CD4-positive, alpha-beta memory T cell (primary cell): ENCODE measurements at regions not wholly inside any gene's neighbourhood (a gene's known extent, or its start where the extent isn't known, plus 50 kb on each side); places are given as distances from the start of the nearest gene placed in this dataset.

Source experiments
- CTCF ChIA-PET: fragments of 350-600 bp; sonication (Branson Sonifier 250); formaldehyde crosslinking; loops from one replicate; lab custom pipeline; 2021; ENCODE audit warnings: inconsistent platforms; ENCODE audit not compliant: partially characterized antibody; lab: Charles Lee
- POLR2A ChIA-PET: fragments of 350-600 bp; sonication (Branson Sonifier 250); formaldehyde crosslinking; loops from one replicate; lab custom pipeline; 2021; ENCODE audit not compliant: partially characterized antibody; lab: Charles Lee
- DNase-seq, 5 donors: peaks; one replicate each; pipeline versions ENCODE4 v3.0.0 to v3.0.0-alpha.2; 2020 to 2022; ENCODE audit warnings: mixed read lengths in 1 of 5
- H3K27ac ChIP-seq: one replicate; pipeline ENCODE4 v1.7.0; 2013; ENCODE audit warnings: low read depth, low read length
- H3K27me3 ChIP-seq: 2 replicates; pipeline ENCODE4 v1.7.0; 2013; ENCODE audit warnings: mild to moderate bottlenecking, low read length, moderate library complexity; ENCODE audit not compliant: insufficient read depth
- H3K36me3 ChIP-seq: 2 replicates; pipeline ENCODE4 v1.7.0; 2013; ENCODE audit warnings: mild to moderate bottlenecking, low read length, moderate library complexity; ENCODE audit not compliant: insufficient read depth
- H3K4me1 ChIP-seq: 2 replicates; pipeline ENCODE4 v1.7.0; 2013; ENCODE audit warnings: mild to moderate bottlenecking, low read length, moderate library complexity; ENCODE audit not compliant: insufficient read depth
- H3K4me3 ChIP-seq, 2 donors: one replicate each; pipeline ENCODE4 v1.7.0; 2013; ENCODE audit warnings: low read length in 2 of 2, mild to moderate bottlenecking in 1 of 2
- H3K9me3 ChIP-seq, 2 donors: one replicate each; pipeline ENCODE4 v1.7.0; 2013; ENCODE audit warnings: low read length in 2 of 2, control low read depth in 1 of 2; ENCODE audit not compliant: control insufficient read depth in 1 of 2
- H3K27ac Mint-ChIP-seq, 7 donors: one replicate each; pipeline ENCODE4 v1.8.0; 2020 to 2021; ENCODE audit warnings: mixed read lengths in 7 of 7, mild to moderate bottlenecking in 6 of 7, inconsistent platforms in 3 of 7, moderate library complexity in 3 of 7
- H3K27me3 Mint-ChIP-seq, 2 donors: one replicate each; pipeline ENCODE4 v1.8.0; 2020 to 2021; ENCODE audit warnings: mixed read lengths in 2 of 2
- H3K36me3 Mint-ChIP-seq, 2 donors: one replicate each; pipeline ENCODE4 v1.8.0; 2020 to 2021; ENCODE audit warnings: mixed read lengths in 2 of 2, inconsistent platforms in 1 of 2, mild to moderate bottlenecking in 1 of 2
- H3K4me1 Mint-ChIP-seq, 4 donors: one replicate each; pipeline ENCODE4 v1.8.0; 2020 to 2021; ENCODE audit warnings: mixed read lengths in 4 of 4, mild to moderate bottlenecking in 1 of 4
- H3K4me3 Mint-ChIP-seq, 8 donors: one replicate each; pipeline ENCODE4 v1.8.0; 2020 to 2021; ENCODE audit warnings: mixed read lengths in 8 of 8, mild to moderate bottlenecking in 7 of 8, moderate library complexity in 6 of 8, inconsistent platforms in 3 of 8
- H3K9me3 Mint-ChIP-seq, 8 donors: one replicate each; pipeline ENCODE4 v1.8.0; 2020 to 2021; ENCODE audit warnings: mixed read lengths in 8 of 8, mild to moderate bottlenecking in 5 of 8, inconsistent platforms in 3 of 8, moderate library complexity in 1 of 8
- intact Hi-C: fragments of 100-400 bp; cut with micrococcal nuclease; formaldehyde crosslinking; loops from one replicate; pipeline ENCODE4 v1.15.1; 2023

DNA sequence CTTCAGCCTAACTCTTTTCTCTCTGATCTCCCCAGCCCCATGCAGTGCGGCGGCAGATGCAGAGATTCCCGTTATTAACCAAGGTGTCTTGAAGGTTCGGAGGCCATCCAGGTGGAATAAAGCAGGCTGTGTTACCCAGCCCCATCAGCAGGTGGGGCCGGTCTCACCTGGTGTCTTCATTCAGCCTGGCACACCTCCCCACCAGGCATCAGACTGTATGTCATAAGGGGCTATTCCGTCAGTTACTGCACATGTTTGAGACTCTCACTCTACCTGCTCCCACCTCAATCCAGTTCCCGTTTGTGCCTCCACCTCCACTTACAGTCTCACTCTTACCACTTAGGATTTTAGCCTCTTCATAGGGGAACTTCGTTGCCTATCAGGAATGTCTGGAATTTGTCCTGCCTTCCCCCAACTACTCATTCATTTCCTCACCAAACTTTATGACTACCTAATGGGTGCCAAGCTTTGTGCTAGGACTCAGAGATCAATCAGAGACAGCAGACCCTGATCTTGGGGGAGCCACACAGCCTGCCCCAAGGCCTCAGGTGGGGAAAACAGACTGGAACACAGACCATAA lies 170.2 kb downstream of the PLPP3 start:
- Mint-ChIP-seq H3K4me3 (no peak overlapping the region), H3K36me3 (no peaks in the 10 kb centered on the region), H3K27ac (no peak overlapping the region), H3K4me1 (no peaks in the 10 kb centered on the region), H3K27me3 (no peaks in the 10 kb centered on the region), H3K9me3 (peaks cover 0 to 7% (median 0%) of the 10 kb centered on the region in 8 donors)
- DNase-seq: no peak
- intact Hi-C loops: no loop called here
- POLR2A ChIA-PET: no interaction called here
- no peaks in the 10 kb centered on the region for H3K9me3 ChIP-seq
- no peak overlapping the region for H3K27ac ChIP-seq
- CTCF ChIA-PET: no interaction called here
- H3K27me3 ChIP-seq: no peaks in the 10 kb centered on the region
- no peak overlapping the region for H3K4me3 ChIP-seq
- H3K36me3 ChIP-seq: no peaks in the 10 kb centered on the region
- no peaks in the 10 kb centered on the region for H3K4me1 ChIP-seq

DNA sequence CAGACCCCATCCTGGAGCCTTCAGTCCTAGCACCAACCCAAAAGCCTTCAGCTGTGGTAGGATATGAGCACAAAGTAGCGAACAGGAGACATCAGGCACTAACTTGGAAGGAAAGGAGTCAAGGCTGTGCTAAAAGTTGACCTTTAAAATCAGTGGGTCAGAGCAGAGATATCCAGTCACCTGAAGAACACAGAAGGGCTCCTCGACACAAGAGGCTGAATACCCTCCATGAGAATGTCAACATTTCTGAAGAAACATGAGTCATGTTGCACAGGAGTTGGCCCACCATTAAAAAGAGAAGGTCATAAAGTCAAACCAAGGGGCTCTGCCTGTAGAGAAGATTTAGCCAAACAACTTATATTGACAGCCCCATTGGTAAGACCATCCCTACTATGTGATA lies 172.5 kb downstream of the PLPP3 start:
- H3K27me3 Mint-ChIP-seq: peaks cover 0 to 2% of the 10 kb centered on the region in 2 donors
- Histone ChIP-seq H3K36me3 (no peaks in the 10 kb centered on the region), H3K4me3 (no peak overlapping the region), H3K4me1 (no peaks in the 10 kb centered on the region), H3K27ac (no peak overlapping the region), H3K27me3 (no peaks in the 10 kb centered on the region), H3K9me3 (no peaks in the 10 kb centered on the region)
- peaks cover 0 to 9% (median 0%) of the 10 kb centered on the region in 8 donors for H3K9me3 Mint-ChIP-seq
- ChIA-PET CTCF (no interaction called here), POLR2A (no interaction called here)
- no peaks in the 10 kb centered on the region for H3K4me1 Mint-ChIP-seq
- H3K36me3 Mint-ChIP-seq: no peaks in the 10 kb centered on the region
- no peak for DNase-seq
- no peak overlapping the region for H3K27ac Mint-ChIP-seq
- H3K4me3 Mint-ChIP-seq: no peak overlapping the region
- intact Hi-C loops: no loop called here

DNA sequence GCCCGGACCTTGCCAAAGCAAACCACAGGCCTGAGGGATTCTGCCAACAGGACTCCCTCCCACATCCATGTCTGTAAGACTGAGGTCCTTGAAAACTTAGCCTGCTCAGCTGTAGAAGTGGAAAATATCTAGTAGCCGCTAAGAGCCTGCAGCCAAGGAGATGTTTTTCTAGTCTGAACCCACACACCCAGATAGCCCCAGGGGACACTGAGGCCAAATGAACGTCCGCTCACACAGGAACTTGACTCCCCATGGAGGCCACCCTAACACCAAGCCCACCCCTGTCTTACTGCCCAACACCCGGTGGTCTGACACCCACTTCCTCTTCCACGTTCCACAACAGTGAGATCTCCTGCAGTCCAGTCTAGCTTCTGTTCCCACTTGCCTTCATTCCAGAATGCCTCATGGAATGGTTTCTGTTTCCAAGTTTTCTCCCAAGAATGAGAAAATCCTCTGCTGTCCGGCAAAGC lies 174.8 kb downstream of the PLPP3 start:
- CTCF ChIA-PET: no interaction called here
- H3K36me3 ChIP-seq: no peaks in the 10 kb centered on the region
- Mint-ChIP-seq H3K4me1 (no peaks in the 10 kb centered on the region), H3K4me3 (no peak overlapping the region), H3K36me3 (no peaks in the 10 kb centered on the region), H3K9me3 (peaks cover 0 to 9% (median 0%) of the 10 kb centered on the region in 8 donors), H3K27ac (no peak overlapping the region), H3K27me3 (peaks cover 0 to 2% of the 10 kb centered on the region in 2 donors)
- H3K9me3 ChIP-seq: no peaks in the 10 kb centered on the region
- POLR2A ChIA-PET: no interaction called here
- no peaks in the 10 kb centered on the region for H3K27me3 ChIP-seq
- no peak for DNase-seq
- no peak overlapping the region for H3K27ac ChIP-seq
- no peaks in the 10 kb centered on the region for H3K4me1 ChIP-seq
- intact Hi-C loops: no loop called here
- no peak overlapping the region for H3K4me3 ChIP-seq

DNA sequence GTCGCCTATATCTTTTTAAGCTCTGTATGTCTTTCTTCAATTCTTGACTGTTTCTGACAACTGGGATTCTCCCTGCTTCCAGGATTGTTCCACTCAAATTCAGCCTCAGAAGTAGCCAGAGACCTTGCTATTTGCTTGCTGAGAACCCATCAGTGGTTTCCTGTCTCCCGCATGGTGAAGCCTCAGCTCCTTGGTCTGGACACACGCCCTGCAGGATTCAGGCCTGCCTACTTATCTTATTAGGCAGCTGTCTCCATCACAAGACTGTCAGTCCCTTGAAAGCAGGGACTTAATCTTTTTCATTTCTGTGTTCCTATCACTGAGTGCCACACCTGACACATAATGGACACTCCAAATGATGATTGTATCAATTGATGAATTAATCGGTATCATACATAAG lies 175.3 kb downstream of the PLPP3 start:
- Mint-ChIP-seq H3K27ac (no peak overlapping the region), H3K27me3 (peaks cover 0 to 2% of the 10 kb centered on the region in 2 donors), H3K4me3 (no peak overlapping the region), H3K36me3 (no peaks in the 10 kb centered on the region), H3K4me1 (no peaks in the 10 kb centered on the region), H3K9me3 (peaks cover 0 to 9% (median 0%) of the 10 kb centered on the region in 8 donors)
- H3K4me3 ChIP-seq: no peak overlapping the region
- H3K9me3 ChIP-seq: no peaks in the 10 kb centered on the region
- no peaks in the 10 kb centered on the region for H3K4me1 ChIP-seq
- no peak for DNase-seq
- intact Hi-C loops: no loop called here
- CTCF ChIA-PET: no interaction called here
- POLR2A ChIA-PET: no interaction called here
- no peaks in the 10 kb centered on the region for H3K36me3 ChIP-seq
- no peak overlapping the region for H3K27ac ChIP-seq
- H3K27me3 ChIP-seq: no peaks in the 10 kb centered on the region

DNA sequence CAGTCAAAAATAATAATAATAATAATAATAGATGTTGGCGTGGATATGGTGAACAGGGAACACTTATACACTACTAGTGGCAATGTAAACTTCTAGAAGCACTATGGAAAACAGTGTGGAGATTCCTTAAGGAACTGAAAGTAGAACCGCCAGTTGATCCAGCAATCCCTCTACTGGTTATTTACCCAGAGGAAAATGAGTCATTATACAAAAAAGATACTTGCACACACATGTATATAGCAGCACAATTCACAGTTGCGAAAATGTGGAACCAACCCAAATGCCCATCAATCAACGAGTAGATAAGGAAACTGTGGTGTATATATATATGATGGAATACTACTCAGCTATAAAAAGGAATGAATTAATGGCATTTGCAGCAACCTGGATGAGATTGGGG lies 176.0 kb downstream of the PLPP3 start:
- CTCF ChIA-PET: no interaction called here
- no peaks in the 10 kb centered on the region for H3K4me1 Mint-ChIP-seq
- no peaks in the 10 kb centered on the region for H3K36me3 Mint-ChIP-seq

DNA sequence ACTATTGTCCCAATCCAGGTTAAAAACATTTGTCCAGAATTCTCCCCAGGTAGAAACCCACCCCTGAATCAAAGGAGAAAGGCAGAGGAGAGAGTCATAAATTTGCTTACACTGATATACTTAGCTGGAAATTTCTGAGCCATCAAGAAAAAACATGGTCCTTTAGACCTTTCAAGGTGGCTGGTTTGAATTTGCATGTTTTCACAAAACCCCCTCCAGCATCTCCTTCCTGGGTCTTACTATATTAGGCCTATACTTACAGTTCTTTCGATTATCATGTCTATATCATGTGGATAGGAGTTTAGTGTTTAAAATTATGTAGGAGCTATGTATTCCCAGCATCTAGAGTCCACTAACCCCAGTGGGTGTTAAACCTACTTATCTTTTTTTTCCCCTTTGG lies 178.2 kb downstream of the PLPP3 start:
- DNase-seq: no peak
- POLR2A ChIA-PET: no interaction called here
- intact Hi-C loops: no loop called here
- CTCF ChIA-PET: no interaction called here
- H3K9me3 ChIP-seq: no peaks in the 10 kb centered on the region
- no peak overlapping the region for H3K4me3 Mint-ChIP-seq
- H3K27me3 Mint-ChIP-seq: peaks cover 0 to 2% of the 10 kb centered on the region in 2 donors
- H3K27me3 ChIP-seq: no peaks in the 10 kb centered on the region
- no peaks in the 10 kb centered on the region for H3K36me3 Mint-ChIP-seq
- no peak overlapping the region for H3K27ac Mint-ChIP-seq
- H3K4me1 Mint-ChIP-seq: no peaks in the 10 kb centered on the region
- H3K36me3 ChIP-seq: no peaks in the 10 kb centered on the region
- H3K4me3 ChIP-seq: no peak overlapping the region
- no peaks in the 10 kb centered on the region for H3K4me1 ChIP-seq
- no peak overlapping the region for H3K27ac ChIP-seq
- peaks cover 0 to 6% (median 2%) of the 10 kb centered on the region in 8 donors for H3K9me3 Mint-ChIP-seq

More for the DNA sequence above, 176.0 kb downstream of the PLPP3 start:
- Histone ChIP-seq H3K27me3 (no peaks in the 10 kb centered on the region), H3K27ac (no peak overlapping the region), H3K4me3 (no peak overlapping the region), H3K9me3 (no peaks in the 10 kb centered on the region), H3K4me1 (no peaks in the 10 kb centered on the region), H3K36me3 (no peaks in the 10 kb centered on the region)
- peaks cover 0 to 2% of the 10 kb centered on the region in 2 donors for H3K27me3 Mint-ChIP-seq
- POLR2A ChIA-PET: no interaction called here
- no peak overlapping the region for H3K27ac Mint-ChIP-seq
- intact Hi-C loops: no loop called here
- H3K9me3 Mint-ChIP-seq: peaks cover 0 to 9% (median 0%) of the 10 kb centered on the region in 8 donors
- DNase-seq: no peak
- H3K4me3 Mint-ChIP-seq: no peak overlapping the region

DNA sequence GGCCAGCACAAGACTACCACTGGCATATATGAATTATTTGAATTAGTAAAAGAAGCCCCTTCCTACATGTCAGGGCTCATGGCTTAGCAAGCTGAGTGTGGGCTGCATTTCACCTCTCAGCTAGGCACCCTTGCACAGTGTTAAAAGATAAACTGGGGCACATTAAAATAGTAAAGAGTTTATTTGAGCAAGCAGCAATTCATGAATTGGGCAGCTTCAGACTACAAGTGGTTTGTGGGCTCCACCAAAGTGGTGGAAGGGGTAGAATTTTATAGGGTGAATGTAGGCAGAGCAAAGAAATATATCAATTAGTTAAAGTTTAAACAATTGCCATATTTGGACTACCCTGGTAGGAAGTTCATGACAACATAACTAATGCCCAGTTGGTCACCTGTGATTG lies 178.8 kb downstream of the PLPP3 start:
- ChIA-PET POLR2A (no interaction called here), CTCF (no interaction called here)
- Histone ChIP-seq H3K27ac (no peak overlapping the region), H3K27me3 (no peaks in the 10 kb centered on the region), H3K36me3 (no peaks in the 10 kb centered on the region), H3K4me3 (no peak overlapping the region), H3K9me3 (no peaks in the 10 kb centered on the region), H3K4me1 (no peaks in the 10 kb centered on the region)
- Mint-ChIP-seq H3K4me3 (no peak overlapping the region), H3K4me1 (no peaks in the 10 kb centered on the region), H3K9me3 (peaks cover 0 to 4% (median 2%) of the 10 kb centered on the region in 8 donors), H3K27me3 (peaks cover 0 to 2% of the 10 kb centered on the region in 2 donors), H3K27ac (no peak overlapping the region), H3K36me3 (no peaks in the 10 kb centered on the region)
- DNase-seq: no peak
- intact Hi-C loops: no loop called here
